Cardiac septum (tissue), 1 donor: ENCODE measurements at regions not wholly inside any gene's neighbourhood (a gene's known extent, or its start where the extent isn't known, plus 50 kb on each side); places are given as distances from the start of the nearest gene placed in this dataset.
"Not testable (repeated sequence)": the region's sequence is repeated elsewhere in the genome, so short reads cannot be mapped to it uniquely, and the experiment has no call there.

Experiments
- DNase-seq: peaks from one replicate; pipeline ENCODE4 v3.0.0-alpha.2; 2020; ENCODE audit warnings: low spot score
- intact Hi-C: fragments of 100-400 bp; cut with DNase I; formaldehyde crosslinking; loops from one replicate; pipeline ENCODE4 v1.14.0; 2022
- donor health status: DM: no; HTN: no; CAD: no.

- intact Hi-C loops, result no loop called here
- no peak for DNase-seq
Measured at GRCh38 chr11:22920939-22921565, 60.8 kb upstream of the CCDC179 start.

- DNase-seq, result no peak
- intact Hi-C loops, result no loop called here
Measured at GRCh38 chr11:22922672-22923071, 62.4 kb upstream of the CCDC179 start.

- DNase-seq, result no peak
- intact Hi-C loops, result no loop called here
Measured at GRCh38 chr11:22923561-22923960, 63.3 kb upstream of the CCDC179 start.

GRCh38 chr11:22926341-22926740 is 66.1 kb upstream of the CCDC179 start:
- intact Hi-C loops, result no loop called here
- no peak for DNase-seq

- DNase-seq, result no peak
- intact Hi-C loops, result no loop called here
Measured at GRCh38 chr11:22927793-22928192, 67.5 kb upstream of the CCDC179 start.

GRCh38 chr11:22928207-22928917 is 68.1 kb upstream of the CCDC179 start:
- DNase-seq, result no peak
- intact Hi-C loops, result no loop called here

- intact Hi-C loops, result no loop called here
- no peak for DNase-seq
Measured at GRCh38 chr11:22930816-22931594, 70.7 kb upstream of the CCDC179 start.

GRCh38 chr11:22938691-22939090 is 78.4 kb upstream of the CCDC179 start:
- no peak for DNase-seq
- intact Hi-C loops, result no loop called here

GRCh38 chr11:22941544-22941943 is 81.3 kb upstream of the CCDC179 start:
- intact Hi-C loops, DNase-seq: not testable (repeated sequence)

- intact Hi-C loops, result loop anchor here (1.0 kb wide), 1 partner anchor 10 kb away; no protein-coding TSS in a partner anchor
- DNase-seq, result no peak
Measured at GRCh38 chr11:22957786-22958185, 97.5 kb upstream of the CCDC179 start.

- no peak for DNase-seq
- intact Hi-C loops, result no loop called here
Measured at GRCh38 chr11:22974251-22974650, 114.0 kb upstream of the CCDC179 start.

- no peak for DNase-seq
- intact Hi-C loops, result no loop called here
Measured at GRCh38 chr11:22976146-22976545, 115.9 kb upstream of the CCDC179 start.

GRCh38 chr11:22982903-22983302 is 122.6 kb upstream of the CCDC179 start:
- intact Hi-C loops, result no loop called here
- no peak for DNase-seq

GRCh38 chr11:22984045-22984444 is 123.8 kb upstream of the CCDC179 start:
- no peak for DNase-seq
- intact Hi-C loops, result no loop called here

- DNase-seq, result no peak
- intact Hi-C loops, result no loop called here
Measured at GRCh38 chr11:22989371-22989770, 129.1 kb upstream of the CCDC179 start.

GRCh38 chr11:22991196-22991595 is 130.9 kb upstream of the CCDC179 start:
- intact Hi-C loops, result no loop called here
- no peak for DNase-seq

- no peak for DNase-seq
- intact Hi-C loops, result no loop called here
Measured at GRCh38 chr11:23006730-23007129, 146.5 kb upstream of the CCDC179 start.

- no peak for DNase-seq
- intact Hi-C loops, result no loop called here
Measured at GRCh38 chr11:23010790-23011335, 150.6 kb upstream of the CCDC179 start.

- no peak for DNase-seq
- intact Hi-C loops, result no loop called here
Measured at GRCh38 chr11:23012930-23013329, 152.7 kb upstream of the CCDC179 start.

- intact Hi-C loops, result no loop called here
- DNase-seq, result no peak
Measured at GRCh38 chr11:23013509-23013908, 153.2 kb upstream of the CCDC179 start.
